ENCODE measurements at regions not wholly inside any gene's neighbourhood (a gene's known extent, or its start where the extent isn't known, plus 50 kb on each side); places are given as distances from the start of the nearest gene placed in this dataset.
A peak's percentile ranks its signal among the peaks of the same experiment; 100 is the strongest.

- TF ChIP-seq E2F8 (IDR thresholded peaks at IDR 0.05; ENCODE audit: low read depth, partially characterized antibody) (no peak), PHF21A (IDR thresholded peaks at IDR 0.05; ENCODE audit: borderline replicate concordance, low read depth) (no peak), PKNOX1 (IDR thresholded peaks at IDR 0.05) (no peak)
These were observed 197.4 kb upstream of the KRR1 start (continued) for GRCh38 chr12:75708802-75709201.

GRCh38 chr12:75707983-75708382, 196.6 kb upstream of the KRR1 start:
- ChIA-PET CTCF (ENCODE audit: low intra/inter-chr PET ratio) (no interaction called here), POLR2A (no interaction called here)
- in situ Hi-C loops (cut with MboI): no loop called here
- Histone ChIP-seq H4K20me1 (replicated peaks; ENCODE audit: control insufficient read depth, insufficient read depth, low read length) (no peaks in the 10 kb centered on the region), H3K27ac (ENCODE audit: extremely low read depth, low read depth, low read length) (no peak overlapping the region), H3K27me3 (ENCODE audit: control insufficient read depth in 2 of 2, insufficient read depth in 2 of 2, low read length in 2 of 2) (no peaks in the 10 kb centered on the region), H3K9ac (ENCODE audit: insufficient read depth in 1 of 2, low read depth in 2 of 2, low read length in 2 of 2) (no peak overlapping the region), H3K4me1 (replicated peaks in 1 of 2; ENCODE audit: control insufficient read depth in 2 of 2, insufficient read depth in 2 of 2, low read length in 2 of 2) (peaks cover 3 to 35% of the 10 kb centered on the region in 2 experiments; a peak in 4 of 5 replicates), H2AFZ (ENCODE audit: low read depth, low read length) (peak overlapping the region; percentile 57), H3K9me1 (ENCODE audit: control insufficient read depth, insufficient read depth, low read length) (no peaks in the 10 kb centered on the region), H3K9me3 (replicated peaks; ENCODE audit: control insufficient read depth, insufficient read depth, low read depth, low read length) (no peaks in the 10 kb centered on the region), H3K4me2 (ENCODE audit: insufficient read depth, low read length) (no peak overlapping the region), H3K36me3 (ENCODE audit: control insufficient read depth, insufficient read depth, low read length) (no peaks in the 10 kb centered on the region), H3K79me2 (ENCODE audit: control insufficient read depth, insufficient read depth, low read length) (no peaks in the 10 kb centered on the region), H3K4me3 (no peak overlapping the region)
- ATAC-seq: no peak
- DNase-seq (ENCODE audit: extremely low read depth in 1 of 4, low spot score in 3 of 4): no peak
- TF ChIP-seq PBX2 (CRISPR knock-in tag; IDR thresholded peaks at IDR 0.05; ENCODE audit: low read depth) (no peak), PBX2 (tag; conservative IDR thresholded peaks at IDR 0.05; ENCODE audit: low read depth) (peak; percentile 47), TFE3 (CRISPR knock-in tag; IDR thresholded peaks at IDR 0.05) (peak; percentile 76), DPF2 (IDR thresholded peaks at IDR 0.05) (no peak), RAD21 (CRISPR knock-in tag; conservative IDR thresholded peaks at IDR 0.05 in 1 of 2, IDR thresholded peaks at IDR 0.05 in 1 of 2) (0 out of 4 replicates have a peak, but pooled peaks of 1 of the 2 experiments have one; percentile 7)
- 84% methylated on average over 3 of the region's 3 CpGs for WGBS (ENCODE audit: insufficient coverage, low coverage, missing lambda C conversion rate)
- no peak for FAIRE-seq
- no TSS peak for BruUV-seq (replicated peaks)
- intact Hi-C loops (cut with micrococcal nuclease): loop anchor here (5.0 to 10.0 kb wide), 2 partner anchors 187 to 324 kb away; partner anchors contain the start of gene PHLDA1
